ENCODE measurements at regions not wholly inside any gene's neighbourhood (a gene's known extent, or its start where the extent isn't known, plus 50 kb on each side); places are given as distances from the start of the nearest gene placed in this dataset.
"Not testable (repeated sequence)": the region's sequence is repeated elsewhere in the genome, so short reads cannot be mapped to it uniquely, and the experiment has no call there.

GRCh38 chr9:42931045-42931444 lies 747.6 kb downstream of the SPATA31A6 start:
- DNase-seq, result not testable (repeated sequence)

- not testable (repeated sequence) for DNase-seq
Observed at GRCh38 chr9:42937583-42938235, 754.2 kb downstream of the SPATA31A6 start.

GRCh38 chr9:42947050-42947449 lies 763.6 kb downstream of the SPATA31A6 start:
- DNase-seq, result not testable (repeated sequence)

GRCh38 chr9:42951239-42951638 lies 767.8 kb downstream of the SPATA31A6 start:
- peak in 1 of 2 experiments; percentile 30 for DNase-seq

- DNase-seq, result not testable (repeated sequence)
Observed at GRCh38 chr9:42965155-42965554, 781.7 kb downstream of the SPATA31A6 start.

- DNase-seq, result not testable (repeated sequence)
Observed at GRCh38 chr9:42971872-42972271, 788.4 kb downstream of the SPATA31A6 start.

- DNase-seq, result not testable (repeated sequence)
Observed at GRCh38 chr9:42974725-42975124, 791.3 kb downstream of the SPATA31A6 start.

GRCh38 chr9:42984761-42985160 lies 801.3 kb downstream of the SPATA31A6 start:
- not testable (repeated sequence) for DNase-seq

Data from NCI-H526 (cell line).